DMS114 treated with DMSO at 0.1 percent for 48 hours (cell line): ENCODE measurements at regions not wholly inside any gene's neighbourhood (a gene's known extent, or its start where the extent isn't known, plus 50 kb on each side); places are given as distances from the start of the nearest gene placed in this dataset.

Source experiments
- DNase-seq: peaks from one replicate; lab custom pipeline; 2025; ENCODE audit not compliant: unreplicated experiment; lab: John Stamatoyannopoulos, UW

GRCh38 chr2:215749092-215749957 lies 264.0 kb downstream of the MREG start:
- no peak for DNase-seq

GRCh38 chr2:215748446-215748845 lies 264.9 kb downstream of the MREG start:
- no peak for DNase-seq

GRCh38 chr2:215746887-215747615 lies 266.3 kb downstream of the MREG start:
- no peak for DNase-seq

DNA sequence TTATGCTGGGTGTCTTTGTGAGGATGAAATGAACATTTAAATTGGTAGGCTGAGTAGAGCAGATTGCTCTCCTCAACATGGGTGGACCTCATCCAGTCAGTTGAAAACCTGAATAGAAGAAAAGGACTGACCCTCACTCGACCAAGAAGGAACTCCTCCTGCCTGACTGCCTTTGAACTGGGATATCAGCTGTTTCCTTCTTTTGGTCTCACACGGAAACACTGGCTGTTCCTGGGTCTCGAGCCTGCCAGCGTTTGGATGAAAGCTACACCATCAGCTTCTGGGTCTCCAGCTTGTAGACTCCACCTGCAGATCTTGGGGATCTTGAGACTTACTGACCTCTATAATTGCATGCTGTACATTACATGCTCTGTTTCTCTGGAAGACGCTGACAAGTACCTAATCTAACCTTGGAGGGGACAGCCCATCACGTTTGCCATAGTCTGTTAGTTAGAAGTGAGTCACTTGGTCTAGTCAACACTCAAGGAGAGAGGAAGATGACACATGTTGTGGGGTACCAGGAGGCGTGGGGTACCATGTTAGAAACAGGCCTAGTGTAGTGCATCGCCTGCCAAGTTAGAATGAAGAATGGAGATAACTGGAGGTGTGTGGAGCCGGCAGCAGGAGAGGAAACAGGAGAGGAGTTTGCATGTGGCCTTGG lies 267.0 kb downstream of the MREG start:
- no peak for DNase-seq

GRCh38 chr2:215745331-215745730 lies 268.0 kb downstream of the MREG start:
- DNase-seq: no peak

DNA sequence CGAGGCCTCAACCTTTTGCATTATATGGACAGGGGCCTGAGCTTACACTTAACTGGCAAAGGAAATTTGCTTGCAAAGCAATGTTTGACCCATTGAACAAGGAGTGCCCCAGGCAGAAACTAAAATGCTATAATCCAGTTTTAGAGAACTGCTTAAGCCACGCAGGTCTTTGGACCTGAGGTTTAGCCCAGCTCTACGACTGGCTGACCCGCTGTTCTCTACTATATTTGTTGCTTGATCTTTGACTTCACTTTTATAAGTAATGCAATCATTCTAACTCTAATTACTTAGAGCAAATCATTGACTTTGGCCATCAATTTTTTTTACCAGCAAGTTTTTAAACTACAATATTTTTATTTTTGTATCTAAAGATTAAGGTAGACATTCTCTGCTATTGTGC lies 268.8 kb downstream of the MREG start:
- no peak for DNase-seq

- DNase-seq: no peak
These were observed 270.3 kb downstream of the MREG start for GRCh38 chr2:215743066-215743465.

DNA sequence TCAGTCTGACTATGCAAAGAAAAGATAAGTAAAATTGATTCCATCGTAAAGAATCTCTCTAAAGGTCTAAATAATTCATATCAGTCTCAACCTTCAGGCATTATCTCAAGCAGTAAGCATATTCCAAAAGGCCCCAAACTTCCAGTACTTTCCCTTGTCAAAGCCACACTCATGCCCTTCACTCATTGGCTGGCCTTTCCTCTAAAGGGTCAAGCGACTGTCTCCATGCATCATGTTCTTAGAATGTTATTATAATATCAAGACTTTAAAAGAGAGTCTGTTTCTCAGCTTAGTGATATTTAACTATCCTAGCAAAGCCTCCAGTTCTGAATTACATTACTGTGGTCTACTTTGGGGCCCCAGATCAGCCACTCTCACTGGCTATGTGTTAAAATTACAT lies 271.3 kb downstream of the MREG start:
- DNase-seq: no peak

DNA sequence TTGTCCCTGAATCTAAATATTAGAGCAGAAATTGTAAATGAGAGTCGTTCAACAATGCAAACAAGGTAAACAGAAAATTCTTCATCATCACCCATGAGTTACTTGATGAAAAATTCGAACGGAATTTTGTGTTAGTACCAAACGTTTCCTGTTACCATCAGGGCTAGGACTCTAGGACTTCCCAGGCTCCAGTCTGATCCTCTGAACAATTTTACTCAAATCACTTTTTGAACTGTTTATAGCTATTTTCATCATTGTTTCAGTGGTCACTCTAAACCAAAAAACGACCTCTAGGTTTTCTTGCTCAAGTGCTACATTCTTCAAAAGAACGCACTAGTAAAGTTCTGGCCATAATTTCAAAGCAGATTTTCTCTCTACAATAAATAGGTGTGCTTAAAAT lies 273.3 kb downstream of the MREG start:
- DNase-seq: no peak

DNA sequence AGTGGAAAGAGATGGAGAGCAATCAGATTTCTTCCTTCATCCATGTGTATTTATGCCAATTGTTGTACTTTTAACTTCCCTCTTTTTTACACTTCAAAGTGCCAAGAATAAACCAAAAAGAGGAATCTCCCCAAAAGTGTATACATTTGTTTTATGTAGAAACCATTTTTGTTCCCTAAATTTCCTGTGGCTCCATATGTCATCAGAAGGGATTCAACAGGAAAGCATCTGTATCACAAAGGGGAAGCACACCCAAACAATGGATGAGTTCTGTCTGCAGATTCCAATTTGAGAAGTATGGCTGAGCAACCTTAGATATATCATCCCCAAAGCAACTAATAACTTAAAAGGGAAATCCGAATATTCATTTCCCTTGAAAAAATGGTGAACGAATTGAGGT lies 275.0 kb downstream of the MREG start:
- no peak for DNase-seq

GRCh38 chr2:215737477-215737876 lies 275.9 kb downstream of the MREG start:
- no peak for DNase-seq

DNA sequence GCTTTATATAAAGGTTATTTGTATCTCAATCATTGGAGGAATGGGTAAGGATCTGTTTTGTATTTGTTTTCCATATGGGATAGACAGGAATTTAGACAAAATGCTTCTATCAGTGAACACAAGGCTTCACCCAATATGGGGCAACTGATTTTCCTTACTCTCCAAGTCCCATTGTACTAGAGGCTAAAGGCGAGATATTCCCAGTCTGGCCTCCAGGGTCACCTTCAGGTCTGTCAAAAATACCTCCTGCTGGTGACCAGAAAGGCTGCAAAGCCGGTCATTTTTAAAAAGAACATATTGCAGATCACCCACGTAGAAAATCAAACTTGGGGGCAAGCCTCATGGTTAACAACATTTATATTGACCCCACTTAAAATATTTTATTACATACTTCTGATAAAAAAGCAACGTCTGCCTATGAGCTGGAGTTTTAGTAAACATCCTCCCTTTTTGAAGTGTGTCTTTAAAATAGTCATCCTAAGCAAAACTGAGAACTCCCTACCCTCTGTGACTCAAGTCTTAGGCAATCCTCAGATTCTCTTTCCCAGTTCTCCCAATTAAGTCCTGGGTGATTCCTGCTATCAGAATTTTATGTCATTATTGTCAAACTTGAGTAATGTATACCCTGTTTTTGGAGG lies 276.6 kb downstream of the MREG start:
- DNase-seq: peak; percentile 2

GRCh38 chr2:215731108-215731658 lies 282.2 kb downstream of the MREG start:
- no peak for DNase-seq

DNA sequence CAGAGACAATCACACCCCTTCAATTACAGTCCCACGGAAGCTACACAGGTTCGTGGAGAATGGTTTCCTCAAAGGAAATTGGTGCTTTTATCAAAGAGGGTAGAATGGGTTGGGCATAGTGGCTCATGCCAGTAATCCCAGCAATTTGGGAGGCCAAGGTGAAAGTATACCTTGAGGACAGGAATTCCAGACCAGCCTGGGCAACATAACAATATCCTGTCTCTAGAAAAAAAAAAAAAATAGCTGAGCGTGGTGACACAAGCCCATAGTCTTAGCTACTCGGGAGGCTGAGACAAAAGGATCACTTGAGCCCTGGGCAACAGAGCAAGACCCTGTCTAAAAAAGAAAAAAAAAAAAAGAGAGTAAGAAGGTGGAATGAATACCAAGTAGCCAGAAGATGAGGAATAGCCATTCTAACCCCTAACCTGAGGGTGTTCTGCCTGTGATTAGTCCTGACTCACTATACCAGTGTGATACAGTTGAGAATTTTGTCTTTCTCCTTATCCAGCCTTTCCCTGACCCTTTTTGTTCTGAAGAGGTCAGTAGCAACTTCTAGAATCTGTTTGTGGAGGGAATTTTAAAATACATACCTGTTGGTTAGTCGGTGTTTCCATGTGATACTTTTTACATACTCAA lies 283.2 kb downstream of the MREG start:
- no peak for DNase-seq

- no peak for DNase-seq
These were observed 284.8 kb downstream of the MREG start for GRCh38 chr2:215728504-215729065.

DNA sequence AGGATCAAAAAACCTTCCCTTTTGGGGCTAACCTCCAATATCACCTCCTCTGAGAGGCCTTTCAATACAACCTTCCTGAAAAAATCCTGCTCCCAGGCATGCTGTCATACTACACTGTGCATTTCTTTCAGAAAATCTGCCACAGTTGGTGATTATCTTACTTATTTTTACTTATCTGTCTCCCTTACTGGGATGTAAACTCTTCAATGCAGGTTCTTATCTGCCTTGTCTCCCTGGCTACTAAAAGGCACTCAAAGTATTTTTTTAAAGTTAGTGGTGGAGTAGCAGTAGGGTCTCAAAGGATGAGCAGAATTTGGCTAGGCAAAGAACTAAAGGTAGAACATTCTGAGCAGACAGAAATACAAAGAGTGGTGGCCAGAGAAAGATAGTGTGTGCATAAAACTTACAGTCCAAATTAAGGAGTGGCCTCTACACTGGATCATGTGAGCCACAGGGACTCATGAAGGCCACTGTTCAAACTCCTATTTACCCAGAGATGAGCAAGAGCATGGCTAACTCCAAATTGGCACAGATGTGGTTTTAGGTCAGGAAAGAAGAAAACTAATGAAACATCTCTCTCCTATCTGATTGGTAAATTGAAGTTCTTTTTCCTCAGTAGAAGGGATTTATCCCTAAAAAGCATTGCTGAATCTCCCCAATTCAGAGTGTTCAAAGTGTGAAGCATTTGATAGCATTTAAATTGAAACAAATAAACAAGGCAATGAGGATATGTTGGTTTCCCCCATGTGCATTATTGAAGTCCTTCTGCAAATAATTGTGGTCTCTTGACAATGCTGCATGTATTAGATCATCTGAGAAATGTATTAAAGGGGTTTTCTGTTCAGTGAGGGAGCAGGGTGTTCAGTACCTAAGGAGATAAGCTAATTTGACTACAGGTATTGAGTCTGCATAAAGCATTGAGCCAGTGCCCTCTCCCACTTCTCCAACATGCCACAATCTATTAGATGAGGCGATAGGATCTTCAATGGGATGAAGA lies 285.5 kb downstream of the MREG start:
- no peak for DNase-seq

DNA sequence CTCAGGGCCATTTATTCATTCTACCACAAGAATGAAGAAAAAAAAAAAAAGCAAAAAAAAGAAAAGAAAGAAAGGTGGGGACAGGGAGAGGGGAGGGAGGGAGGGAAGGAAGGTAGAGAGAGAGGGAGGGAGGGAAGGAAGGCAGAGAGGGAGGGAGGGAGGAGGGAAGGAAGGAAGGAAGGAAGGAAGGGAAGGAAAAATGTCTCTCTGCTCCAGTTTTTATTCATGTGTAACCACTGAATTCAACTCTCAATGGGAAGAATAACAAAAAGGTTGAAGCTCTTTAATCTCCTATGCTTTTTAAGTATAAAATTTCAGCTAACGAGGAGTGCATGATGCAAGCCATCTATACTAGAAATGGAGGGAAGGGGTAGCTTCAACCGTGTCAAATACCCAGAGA lies 287.3 kb downstream of the MREG start:
- no peak for DNase-seq

- no peak for DNase-seq
These were observed 288.3 kb upstream of the FN1 start for GRCh38 chr2:215724146-215724545.

DNA sequence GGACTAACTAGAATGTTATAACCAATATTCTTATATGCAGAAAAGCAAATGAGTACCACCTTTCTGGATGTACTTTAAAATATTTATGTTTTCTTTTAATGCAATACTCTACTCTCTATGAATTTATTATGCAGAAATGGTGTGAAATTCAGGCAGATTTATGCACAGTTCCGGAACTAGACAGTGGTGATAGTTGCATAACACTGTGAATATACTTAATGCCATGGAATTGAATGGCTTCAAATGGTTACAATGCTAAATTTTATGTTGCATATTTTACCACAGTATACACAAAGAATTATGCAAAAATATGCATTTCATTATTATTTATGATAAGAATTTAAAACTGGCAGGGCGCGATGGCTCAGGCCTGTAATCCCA lies 287.8 kb upstream of the FN1 start:
- no peak for DNase-seq
